GM23338 (cell line): ENCODE measurements at regions not wholly inside any gene's neighbourhood (a gene's known extent, or its start where the extent isn't known, plus 50 kb on each side); places are given as distances from the start of the nearest gene placed in this dataset.

Experiments
- ATAC-seq: fragments of 200-7000 bp; cut with Tn5 transposase; 3 replicates; pipeline ENCODE4 v1.9.1; 2020
- DNase-seq: peaks from one replicate; pipeline ENCODE4 v3.0.0-alpha.2; 2015; ENCODE audit warnings: low spot score
- H2AFZ ChIP-seq: fragments of 200-600 bp; sonication (generic); 2 replicates; pipeline ENCODE4 v1.8.0; 2016; ENCODE audit warnings: antibody characterized with exemption, mild to moderate bottlenecking, moderate library complexity
- H3F3A ChIP-seq: fragments of 200-600 bp; sonication (generic); replicated peaks from 2 replicates; pipeline ENCODE4 v1.8.0; 2017; ENCODE audit warnings: antibody characterized with exemption, mixed run types, low read depth
- H3K27ac ChIP-seq: fragments of 200-600 bp; sonication (generic); 2 replicates; pipeline ENCODE4 v1.6.1; 2016; ENCODE audit warnings: low read depth
- H3K27me3 ChIP-seq: fragments of 200-600 bp; sonication (generic); 2 replicates; pipeline ENCODE4 v1.8.0; 2016; ENCODE audit warnings: mild to moderate bottlenecking, mixed run types, moderate library complexity; ENCODE audit not compliant: insufficient read depth
- H3K36me3 ChIP-seq: fragments of 200-600 bp; sonication (generic); 2 replicates; pipeline ENCODE4 v1.8.0; 2016; ENCODE audit warnings: mild to moderate bottlenecking; ENCODE audit not compliant: insufficient read depth
- H3K4me1 ChIP-seq: fragments of 200-600 bp; sonication (generic); 2 replicates; pipeline ENCODE4 v1.8.0; 2016; ENCODE audit warnings: mild to moderate bottlenecking, moderate library complexity; ENCODE audit not compliant: insufficient read depth
- H3K4me2 ChIP-seq: fragments of 200-600 bp; sonication (generic); 2 replicates; pipeline ENCODE4 v1.7.1; 2017; ENCODE audit warnings: mixed run types
- H3K4me3 ChIP-seq: fragments of 200-600 bp; sonication (generic); 2 replicates; pipeline ENCODE4 v1.6.1; 2016; ENCODE audit warnings: mixed run types
- H3K79me2 ChIP-seq: fragments of 200-600 bp; sonication (generic); replicated peaks from 2 replicates; pipeline ENCODE4 v1.8.0; 2017; ENCODE audit warnings: mild to moderate bottlenecking; ENCODE audit not compliant: insufficient read depth
- H3K9me2 ChIP-seq: fragments of 200-600 bp; sonication (generic); 2 replicates; pipeline ENCODE4 v1.8.0; 2017; ENCODE audit not compliant: insufficient read depth
- H4K20me1 ChIP-seq: fragments of 200-600 bp; sonication (generic); replicated peaks from 2 replicates; pipeline ENCODE4 v1.8.0; 2017; ENCODE audit warnings: mild to moderate bottlenecking; ENCODE audit not compliant: insufficient read depth
- H3K27ac Mint-ChIP-seq: 2 replicates; pipeline ENCODE4 v1.8.0; 2020; ENCODE audit warnings: inconsistent platforms, mild to moderate bottlenecking, moderate library complexity, mixed read lengths
- H3K27me3 Mint-ChIP-seq: 3 replicates; pipeline ENCODE4 v1.8.0; 2022; ENCODE audit warnings: low read depth, mild to moderate bottlenecking, moderate library complexity, mixed read lengths, inconsistent platforms; ENCODE audit not compliant: insufficient read depth, poor library complexity
- H3K36me3 Mint-ChIP-seq: 3 replicates; pipeline ENCODE4 v1.8.0; 2021; ENCODE audit warnings: low read depth, mild to moderate bottlenecking, inconsistent platforms, moderate library complexity, mixed read lengths
- H3K4me1 Mint-ChIP-seq: 3 replicates; pipeline ENCODE4 v1.8.0; 2020; ENCODE audit warnings: mild to moderate bottlenecking, inconsistent platforms, mixed read lengths
- H3K4me3 Mint-ChIP-seq: 3 replicates; pipeline ENCODE4 v1.8.0; 2021; ENCODE audit warnings: moderate library complexity, mild to moderate bottlenecking, inconsistent platforms, mixed read lengths
- H3K9me3 Mint-ChIP-seq: 3 replicates; pipeline ENCODE4 v1.8.0; 2020; ENCODE audit warnings: moderate library complexity, mild to moderate bottlenecking, inconsistent platforms, mixed read lengths
- CREB1 ChIP-seq: fragments of 250-450 bp; sonication (Bioruptor Pico); IDR thresholded peaks from 2 replicates; pipeline ENCODE4 v1.5.0; 2020; ENCODE audit warnings: low read depth, mild to moderate bottlenecking, moderate library complexity
- EZH2 ChIP-seq: fragments of 200-600 bp; sonication (generic); IDR thresholded peaks from one replicate; pipeline ENCODE4 v1.8.0; 2017; ENCODE audit warnings: antibody characterized with exemption, mild to moderate bottlenecking, low read depth; ENCODE audit not compliant: unreplicated experiment
- EZH2phosphoT487 ChIP-seq: fragments of 200-600 bp; sonication (generic); IDR thresholded peaks from one replicate; pipeline ENCODE4 v1.8.1; 2018; ENCODE audit warnings: antibody characterized with exemption; ENCODE audit not compliant: unreplicated experiment
- JUNB ChIP-seq: IDR thresholded peaks from one replicate; pipeline ENCODE4 v1.6.1; 2016; ENCODE audit warnings: antibody characterized with exemption; ENCODE audit not compliant: unreplicated experiment
- NANOG ChIP-seq: IDR thresholded peaks from 2 replicates; pipeline ENCODE4 v1.6.1; 2016; ENCODE audit warnings: antibody characterized with exemption, borderline replicate concordance
- POLR2AphosphoS5 ChIP-seq: IDR thresholded peaks from 2 replicates; pipeline ENCODE4 v1.6.1; 2016; ENCODE audit warnings: antibody characterized with exemption, low read depth
- STAT1 ChIP-seq: IDR thresholded peaks from one replicate; pipeline ENCODE4 v1.6.1; 2016; ENCODE audit warnings: antibody characterized with exemption; ENCODE audit not compliant: unreplicated experiment
- ZNF114 ChIP-seq: fragments of 250-450 bp; sonication (Bioruptor Pico); IDR thresholded peaks from 2 replicates; pipeline ENCODE4 v1.5.0; 2020; ENCODE audit warnings: mild to moderate bottlenecking, moderate library complexity
- ZNF331 ChIP-seq: fragments of 250-450 bp; sonication (Bioruptor Pico); IDR thresholded peaks from 2 replicates; pipeline ENCODE4 v1.5.0; 2020; ENCODE audit warnings: low read depth, mild to moderate bottlenecking, moderate library complexity
- TF ChIP-seq, protein P1 (sequence below), 2 experiments: fragments of 200-600 bp in 1 of 2; sonication (generic) in 1 of 2; conservative IDR thresholded peaks; 2 replicates each; pipeline versions ENCODE4 v1.5.1 to v1.6.1; 2016 to 2017; ENCODE audit warnings: antibody characterized with exemption in 2 of 2, low read depth in 2 of 2, mild to moderate bottlenecking in 2 of 2, moderate library complexity in 1 of 2
- TF ChIP-seq, protein P2 (sequence below): IDR thresholded peaks from 2 replicates; pipeline ENCODE4 v1.6.1; 2016; ENCODE audit warnings: antibody characterized with exemption
- TF ChIP-seq, protein P3 (sequence below): IDR thresholded peaks from one replicate; pipeline ENCODE4 v1.6.1; 2018; ENCODE audit warnings: antibody characterized with exemption; ENCODE audit not compliant: unreplicated experiment
- TF ChIP-seq, protein P4 (sequence below): fragments of 250-450 bp; sonication (Bioruptor Pico); IDR thresholded peaks from 2 replicates; pipeline ENCODE4 v1.5.0; 2020; ENCODE audit warnings: mild to moderate bottlenecking, moderate library complexity

DNA sequence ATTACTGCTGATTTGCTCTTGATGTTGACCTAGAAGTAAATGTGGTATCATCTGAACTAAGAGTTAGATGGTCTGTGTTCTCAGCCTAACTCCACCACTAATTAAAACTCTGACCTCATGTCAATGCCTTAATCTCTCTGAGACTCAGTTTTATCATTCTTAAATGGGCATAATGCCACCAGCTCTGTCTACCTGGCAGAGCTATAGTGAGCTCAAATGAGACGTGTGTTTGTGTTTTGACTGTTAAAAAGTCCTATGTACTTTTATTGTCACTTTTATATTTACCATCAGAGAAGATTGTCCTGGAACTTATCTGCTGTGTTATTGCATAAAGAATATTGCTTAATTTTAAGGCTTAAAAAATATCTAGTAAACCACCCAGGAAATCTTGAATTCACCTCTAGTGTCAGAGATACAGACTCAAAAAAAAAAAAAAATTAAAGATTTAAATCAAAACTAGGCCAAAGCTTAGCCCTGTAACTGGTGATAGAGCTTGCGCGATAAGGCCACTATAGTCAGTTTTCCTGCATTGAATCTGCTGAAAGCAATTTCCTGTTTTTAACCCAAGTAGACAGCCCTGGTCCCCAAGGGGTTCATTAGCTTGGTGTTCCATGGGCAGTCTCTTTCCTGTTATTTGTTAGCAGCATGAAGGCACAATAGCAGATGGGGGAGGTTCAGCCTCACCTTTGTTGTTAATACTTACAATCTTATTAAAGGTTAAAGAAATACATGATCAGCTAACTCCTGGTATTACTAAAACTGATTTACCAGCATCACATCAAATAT lies 261.8 kb downstream of the ATP23 start:
- Mint-ChIP-seq H3K4me3 (no peak overlapping the region), H3K27ac (no peak overlapping the region)

More for the DNA sequence above, 261.8 kb downstream of the ATP23 start:
- H3K79me2 ChIP-seq, result no peaks in the 10 kb centered on the region
- H3K4me1 ChIP-seq, result no peaks in the 10 kb centered on the region
- Mint-ChIP-seq H3K36me3 (no peaks in the 10 kb centered on the region), H3K9me3 (no peaks in the 10 kb centered on the region), H3K4me1 (peaks cover 5% of the 10 kb centered on the region; the same call in 2 of the 3 replicates), H3K27me3 (peaks cover 2% of the 10 kb centered on the region)
- H3K27me3 ChIP-seq, result no peaks in the 10 kb centered on the region
- H4K20me1 ChIP-seq, result no peaks in the 10 kb centered on the region
- no peaks in the 10 kb centered on the region for H3K9me2 ChIP-seq
- DNase-seq (no peak), ATAC-seq (no peak)
- H3K27ac ChIP-seq, result no peak overlapping the region
- H3K36me3 ChIP-seq, result no peaks in the 10 kb centered on the region
- TF ChIP-seq EZH2phosphoT487, result no peak
- TF ChIP-seq, protein P1, sequence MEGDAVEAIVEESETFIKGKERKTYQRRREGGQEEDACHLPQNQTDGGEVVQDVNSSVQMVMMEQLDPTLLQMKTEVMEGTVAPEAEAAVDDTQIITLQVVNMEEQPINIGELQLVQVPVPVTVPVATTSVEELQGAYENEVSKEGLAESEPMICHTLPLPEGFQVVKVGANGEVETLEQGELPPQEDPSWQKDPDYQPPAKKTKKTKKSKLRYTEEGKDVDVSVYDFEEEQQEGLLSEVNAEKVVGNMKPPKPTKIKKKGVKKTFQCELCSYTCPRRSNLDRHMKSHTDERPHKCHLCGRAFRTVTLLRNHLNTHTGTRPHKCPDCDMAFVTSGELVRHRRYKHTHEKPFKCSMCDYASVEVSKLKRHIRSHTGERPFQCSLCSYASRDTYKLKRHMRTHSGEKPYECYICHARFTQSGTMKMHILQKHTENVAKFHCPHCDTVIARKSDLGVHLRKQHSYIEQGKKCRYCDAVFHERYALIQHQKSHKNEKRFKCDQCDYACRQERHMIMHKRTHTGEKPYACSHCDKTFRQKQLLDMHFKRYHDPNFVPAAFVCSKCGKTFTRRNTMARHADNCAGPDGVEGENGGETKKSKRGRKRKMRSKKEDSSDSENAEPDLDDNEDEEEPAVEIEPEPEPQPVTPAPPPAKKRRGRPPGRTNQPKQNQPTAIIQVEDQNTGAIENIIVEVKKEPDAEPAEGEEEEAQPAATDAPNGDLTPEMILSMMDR (conservative IDR thresholded peaks at IDR 0.05; ENCODE audit: low read depth in 2 of 2), result no peak
- TF ChIP-seq, protein P2, sequence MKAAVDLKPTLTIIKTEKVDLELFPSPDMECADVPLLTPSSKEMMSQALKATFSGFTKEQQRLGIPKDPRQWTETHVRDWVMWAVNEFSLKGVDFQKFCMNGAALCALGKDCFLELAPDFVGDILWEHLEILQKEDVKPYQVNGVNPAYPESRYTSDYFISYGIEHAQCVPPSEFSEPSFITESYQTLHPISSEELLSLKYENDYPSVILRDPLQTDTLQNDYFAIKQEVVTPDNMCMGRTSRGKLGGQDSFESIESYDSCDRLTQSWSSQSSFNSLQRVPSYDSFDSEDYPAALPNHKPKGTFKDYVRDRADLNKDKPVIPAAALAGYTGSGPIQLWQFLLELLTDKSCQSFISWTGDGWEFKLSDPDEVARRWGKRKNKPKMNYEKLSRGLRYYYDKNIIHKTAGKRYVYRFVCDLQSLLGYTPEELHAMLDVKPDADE, result no peak
- no peak for TF ChIP-seq NANOG
- TF ChIP-seq CREB1 (CRISPR knock-in tag), result no peak
- TF ChIP-seq, protein P3, sequence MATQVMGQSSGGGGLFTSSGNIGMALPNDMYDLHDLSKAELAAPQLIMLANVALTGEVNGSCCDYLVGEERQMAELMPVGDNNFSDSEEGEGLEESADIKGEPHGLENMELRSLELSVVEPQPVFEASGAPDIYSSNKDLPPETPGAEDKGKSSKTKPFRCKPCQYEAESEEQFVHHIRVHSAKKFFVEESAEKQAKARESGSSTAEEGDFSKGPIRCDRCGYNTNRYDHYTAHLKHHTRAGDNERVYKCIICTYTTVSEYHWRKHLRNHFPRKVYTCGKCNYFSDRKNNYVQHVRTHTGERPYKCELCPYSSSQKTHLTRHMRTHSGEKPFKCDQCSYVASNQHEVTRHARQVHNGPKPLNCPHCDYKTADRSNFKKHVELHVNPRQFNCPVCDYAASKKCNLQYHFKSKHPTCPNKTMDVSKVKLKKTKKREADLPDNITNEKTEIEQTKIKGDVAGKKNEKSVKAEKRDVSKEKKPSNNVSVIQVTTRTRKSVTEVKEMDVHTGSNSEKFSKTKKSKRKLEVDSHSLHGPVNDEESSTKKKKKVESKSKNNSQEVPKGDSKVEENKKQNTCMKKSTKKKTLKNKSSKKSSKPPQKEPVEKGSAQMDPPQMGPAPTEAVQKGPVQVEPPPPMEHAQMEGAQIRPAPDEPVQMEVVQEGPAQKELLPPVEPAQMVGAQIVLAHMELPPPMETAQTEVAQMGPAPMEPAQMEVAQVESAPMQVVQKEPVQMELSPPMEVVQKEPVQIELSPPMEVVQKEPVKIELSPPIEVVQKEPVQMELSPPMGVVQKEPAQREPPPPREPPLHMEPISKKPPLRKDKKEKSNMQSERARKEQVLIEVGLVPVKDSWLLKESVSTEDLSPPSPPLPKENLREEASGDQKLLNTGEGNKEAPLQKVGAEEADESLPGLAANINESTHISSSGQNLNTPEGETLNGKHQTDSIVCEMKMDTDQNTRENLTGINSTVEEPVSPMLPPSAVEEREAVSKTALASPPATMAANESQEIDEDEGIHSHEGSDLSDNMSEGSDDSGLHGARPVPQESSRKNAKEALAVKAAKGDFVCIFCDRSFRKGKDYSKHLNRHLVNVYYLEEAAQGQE, result no peak
- no peak for TF ChIP-seq POLR2AphosphoS5
- no peak for TF ChIP-seq ZNF114 (CRISPR knock-in tag)
- TF ChIP-seq JUNB, result no peak
- TF ChIP-seq, protein P4, sequence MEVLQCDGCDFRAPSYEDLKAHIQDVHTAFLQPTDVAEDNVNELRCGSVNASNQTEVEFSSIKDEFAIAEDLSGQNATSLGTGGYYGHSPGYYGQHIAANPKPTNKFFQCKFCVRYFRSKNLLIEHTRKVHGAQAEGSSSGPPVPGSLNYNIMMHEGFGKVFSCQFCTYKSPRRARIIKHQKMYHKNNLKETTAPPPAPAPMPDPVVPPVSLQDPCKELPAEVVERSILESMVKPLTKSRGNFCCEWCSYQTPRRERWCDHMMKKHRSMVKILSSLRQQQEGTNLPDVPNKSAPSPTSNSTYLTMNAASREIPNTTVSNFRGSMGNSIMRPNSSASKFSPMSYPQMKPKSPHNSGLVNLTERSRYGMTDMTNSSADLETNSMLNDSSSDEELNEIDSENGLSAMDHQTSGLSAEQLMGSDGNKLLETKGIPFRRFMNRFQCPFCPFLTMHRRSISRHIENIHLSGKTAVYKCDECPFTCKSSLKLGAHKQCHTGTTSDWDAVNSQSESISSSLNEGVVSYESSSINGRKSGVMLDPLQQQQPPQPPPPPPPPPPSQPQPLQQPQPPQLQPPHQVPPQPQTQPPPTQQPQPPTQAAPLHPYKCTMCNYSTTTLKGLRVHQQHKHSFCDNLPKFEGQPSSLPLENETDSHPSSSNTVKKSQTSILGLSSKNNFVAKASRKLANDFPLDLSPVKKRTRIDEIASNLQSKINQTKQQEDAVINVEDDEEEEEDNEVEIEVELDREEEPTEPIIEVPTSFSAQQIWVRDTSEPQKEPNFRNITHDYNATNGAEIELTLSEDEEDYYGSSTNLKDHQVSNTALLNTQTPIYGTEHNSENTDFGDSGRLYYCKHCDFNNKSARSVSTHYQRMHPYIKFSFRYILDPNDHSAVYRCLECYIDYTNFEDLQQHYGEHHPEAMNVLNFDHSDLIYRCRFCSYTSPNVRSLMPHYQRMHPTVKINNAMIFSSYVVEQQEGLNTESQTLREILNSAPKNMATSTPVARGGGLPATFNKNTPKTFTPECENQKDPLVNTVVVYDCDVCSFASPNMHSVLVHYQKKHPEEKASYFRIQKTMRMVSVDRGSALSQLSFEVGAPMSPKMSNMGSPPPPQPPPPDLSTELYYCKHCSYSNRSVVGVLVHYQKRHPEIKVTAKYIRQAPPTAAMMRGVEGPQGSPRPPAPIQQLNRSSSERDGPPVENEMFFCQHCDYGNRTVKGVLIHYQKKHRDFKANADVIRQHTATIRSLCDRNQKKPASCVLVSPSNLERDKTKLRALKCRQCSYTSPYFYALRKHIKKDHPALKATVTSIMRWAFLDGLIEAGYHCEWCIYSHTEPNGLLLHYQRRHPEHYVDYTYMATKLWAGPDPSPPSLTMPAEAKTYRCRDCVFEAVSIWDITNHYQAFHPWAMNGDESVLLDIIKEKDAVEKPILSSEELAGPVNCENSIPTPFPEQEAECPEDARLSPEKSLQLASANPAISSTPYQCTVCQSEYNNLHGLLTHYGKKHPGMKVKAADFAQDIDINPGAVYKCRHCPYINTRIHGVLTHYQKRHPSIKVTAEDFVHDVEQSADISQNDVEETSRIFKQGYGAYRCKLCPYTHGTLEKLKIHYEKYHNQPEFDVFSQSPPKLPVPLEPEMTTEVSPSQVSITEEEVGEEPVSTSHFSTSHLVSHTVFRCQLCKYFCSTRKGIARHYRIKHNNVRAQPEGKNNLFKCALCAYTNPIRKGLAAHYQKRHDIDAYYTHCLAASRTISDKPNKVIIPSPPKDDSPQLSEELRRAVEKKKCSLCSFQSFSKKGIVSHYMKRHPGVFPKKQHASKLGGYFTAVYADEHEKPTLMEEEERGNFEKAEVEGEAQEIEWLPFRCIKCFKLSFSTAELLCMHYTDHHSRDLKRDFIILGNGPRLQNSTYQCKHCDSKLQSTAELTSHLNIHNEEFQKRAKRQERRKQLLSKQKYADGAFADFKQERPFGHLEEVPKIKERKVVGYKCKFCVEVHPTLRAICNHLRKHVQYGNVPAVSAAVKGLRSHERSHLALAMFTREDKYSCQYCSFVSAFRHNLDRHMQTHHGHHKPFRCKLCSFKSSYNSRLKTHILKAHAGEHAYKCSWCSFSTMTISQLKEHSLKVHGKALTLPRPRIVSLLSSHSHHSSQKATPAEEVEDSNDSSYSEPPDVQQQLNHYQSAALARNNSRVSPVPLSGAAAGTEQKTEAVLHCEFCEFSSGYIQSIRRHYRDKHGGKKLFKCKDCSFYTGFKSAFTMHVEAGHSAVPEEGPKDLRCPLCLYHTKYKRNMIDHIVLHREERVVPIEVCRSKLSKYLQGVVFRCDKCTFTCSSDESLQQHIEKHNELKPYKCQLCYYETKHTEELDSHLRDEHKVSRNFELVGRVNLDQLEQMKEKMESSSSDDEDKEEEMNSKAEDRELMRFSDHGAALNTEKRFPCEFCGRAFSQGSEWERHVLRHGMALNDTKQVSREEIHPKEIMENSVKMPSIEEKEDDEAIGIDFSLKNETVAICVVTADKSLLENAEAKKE (CRISPR knock-in tag), result no peak
- TF ChIP-seq EZH2, result no peak
- TF ChIP-seq ZNF331 (CRISPR knock-in tag), result no peak
- no peak for TF ChIP-seq STAT1
- H3K4me3 ChIP-seq, result no peak overlapping the region
- no peak overlapping the region for H3K4me2 ChIP-seq
- H2AFZ ChIP-seq, result 0 out of 2 replicates have a peak overlapping the region, but pooled peaks have one; percentile 18
- H3F3A ChIP-seq, result no peaks in the 10 kb centered on the region
